ENCODE measurements at regions not wholly inside any gene's neighbourhood (a gene's known extent, or its start where the extent isn't known, plus 50 kb on each side); places are given as distances from the start of the nearest gene placed in this dataset.

GRCh38 chr5:125654392-125654791, 768.8 kb upstream of the GRAMD2B start:
- no peak overlapping the region for H3K4me3 ChIP-seq (ENCODE audit: low read length)
- ATAC-seq: no peak
- H3K36me3 ChIP-seq (ENCODE audit: control insufficient read depth, insufficient read depth, low read length): no peaks in the 10 kb centered on the region
- no peaks in the 10 kb centered on the region for H3K9me3 ChIP-seq (ENCODE audit: control insufficient read depth, insufficient read depth, low read length)
- DNase-seq: no peak
- no peak overlapping the region for H3K4me3 Mint-ChIP-seq
- no peak for TF ChIP-seq CTCF (IDR thresholded peaks at IDR 0.05)
- peaks cover 0 to 4% of the 10 kb centered on the region in 2 donors for H3K27me3 Mint-ChIP-seq (ENCODE audit: low read depth in 2 of 2)
- H3K27me3 ChIP-seq (ENCODE audit: control insufficient read depth, insufficient read depth, low read length): no peaks in the 10 kb centered on the region
- H3K27ac Mint-ChIP-seq: no peak overlapping the region
- no peak overlapping the region for H3K27ac ChIP-seq (ENCODE audit: low read length)
- H3K4me1 Mint-ChIP-seq: no peaks in the 10 kb centered on the region
- H3K36me3 Mint-ChIP-seq: no peaks in the 10 kb centered on the region
- H3K4me1 ChIP-seq (ENCODE audit: control insufficient read depth, insufficient read depth, low read length): no peaks in the 10 kb centered on the region
- intact Hi-C loops (cut with micrococcal nuclease): no loop called here
- peaks cover 4 to 10% of the 10 kb centered on the region in 2 donors for H3K9me3 Mint-ChIP-seq

GRCh38 chr5:125655156-125655555, 768.1 kb upstream of the GRAMD2B start:
- H3K27ac Mint-ChIP-seq: no peak overlapping the region
- ATAC-seq: no peak
- Histone ChIP-seq H3K36me3 (ENCODE audit: control insufficient read depth, insufficient read depth, low read length) (no peaks in the 10 kb centered on the region), H3K9me3 (ENCODE audit: control insufficient read depth, insufficient read depth, low read length) (no peaks in the 10 kb centered on the region), H3K4me3 (ENCODE audit: low read length) (no peak overlapping the region), H3K4me1 (ENCODE audit: control insufficient read depth, insufficient read depth, low read length) (no peaks in the 10 kb centered on the region), H3K27ac (ENCODE audit: low read length) (no peak overlapping the region), H3K27me3 (ENCODE audit: control insufficient read depth, insufficient read depth, low read length) (no peaks in the 10 kb centered on the region)
- H3K36me3 Mint-ChIP-seq: no peaks in the 10 kb centered on the region
- H3K4me3 Mint-ChIP-seq: no peak overlapping the region
- peaks cover 4 to 10% of the 10 kb centered on the region in 2 donors for H3K9me3 Mint-ChIP-seq
- no peaks in the 10 kb centered on the region for H3K4me1 Mint-ChIP-seq
- no peak for TF ChIP-seq CTCF (IDR thresholded peaks at IDR 0.05)
- no peak for DNase-seq
- H3K27me3 Mint-ChIP-seq (ENCODE audit: low read depth in 2 of 2): peaks cover 0 to 4% of the 10 kb centered on the region in 2 donors
- intact Hi-C loops (cut with micrococcal nuclease): no loop called here

GRCh38 chr5:125657936-125658335, 765.3 kb upstream of the GRAMD2B start:
- Mint-ChIP-seq H3K4me3 (no peak overlapping the region), H3K27ac (no peak overlapping the region), H3K4me1 (no peaks in the 10 kb centered on the region), H3K36me3 (no peaks in the 10 kb centered on the region), H3K27me3 (ENCODE audit: low read depth in 2 of 2) (peaks cover 0 to 4% of the 10 kb centered on the region in 2 donors), H3K9me3 (peaks cover 4 to 11% of the 10 kb centered on the region in 2 donors)
- intact Hi-C loops (cut with micrococcal nuclease): no loop called here
- Histone ChIP-seq H3K4me1 (ENCODE audit: control insufficient read depth, insufficient read depth, low read length) (no peaks in the 10 kb centered on the region), H3K9me3 (ENCODE audit: control insufficient read depth, insufficient read depth, low read length) (no peaks in the 10 kb centered on the region), H3K4me3 (ENCODE audit: low read length) (no peak overlapping the region), H3K27me3 (ENCODE audit: control insufficient read depth, insufficient read depth, low read length) (no peaks in the 10 kb centered on the region), H3K36me3 (ENCODE audit: control insufficient read depth, insufficient read depth, low read length) (no peaks in the 10 kb centered on the region), H3K27ac (ENCODE audit: low read length) (no peak overlapping the region)
- DNase-seq (no peak), ATAC-seq (no peak)
- WGBS (ENCODE audit: insufficient coverage): 96% methylated on average over 2 of the region's 2 CpGs
- TF ChIP-seq CTCF (IDR thresholded peaks at IDR 0.05): no peak

GRCh38 chr5:125659316-125660023, 763.7 kb upstream of the GRAMD2B start:
- Histone ChIP-seq H3K9me3 (ENCODE audit: control insufficient read depth, insufficient read depth, low read length) (no peaks in the 10 kb centered on the region), H3K27ac (ENCODE audit: low read length) (no peak overlapping the region), H3K4me1 (ENCODE audit: control insufficient read depth, insufficient read depth, low read length) (no peaks in the 10 kb centered on the region), H3K36me3 (ENCODE audit: control insufficient read depth, insufficient read depth, low read length) (no peaks in the 10 kb centered on the region), H3K27me3 (ENCODE audit: control insufficient read depth, insufficient read depth, low read length) (no peaks in the 10 kb centered on the region), H3K4me3 (ENCODE audit: low read length) (no peak overlapping the region)
- DNase-seq (no peak), ATAC-seq (no peak)
- no peak overlapping the region for H3K4me3 Mint-ChIP-seq
- intact Hi-C loops (cut with micrococcal nuclease): no loop called here
- H3K27me3 Mint-ChIP-seq (ENCODE audit: low read depth in 2 of 2): no peaks in the 10 kb centered on the region
- 89% methylated on average over 2 of the region's 2 CpGs for WGBS (ENCODE audit: insufficient coverage)
- no peak overlapping the region for H3K27ac Mint-ChIP-seq
- TF ChIP-seq CTCF (IDR thresholded peaks at IDR 0.05): no peak
- H3K9me3 Mint-ChIP-seq: peaks cover 7 to 8% of the 10 kb centered on the region in 2 donors
- H3K36me3 Mint-ChIP-seq: no peaks in the 10 kb centered on the region
- H3K4me1 Mint-ChIP-seq: no peaks in the 10 kb centered on the region

All from natural killer cell (primary cell).